Fibroblast of the aortic adventitia (primary cell): ENCODE measurements at regions not wholly inside any gene's neighbourhood (a gene's known extent, or its start where the extent isn't known, plus 50 kb on each side); places are given as distances from the start of the nearest gene placed in this dataset.
"Not testable (repeated sequence)": the region's sequence is repeated elsewhere in the genome, so short reads cannot be mapped to it uniquely, and the experiment has no call there.

ENCODE experiments used
- DNase-seq: peaks from one replicate; pipeline ENCODE4 v3.0.0-alpha.2; 2010; ENCODE audit warnings: low read depth
- H3K4me3 ChIP-seq: 2 replicates; pipeline ENCODE4 v1.5.1; 2011; ENCODE audit warnings: low read depth, mild to moderate bottlenecking, control low read depth, low read length, moderate library complexity
- CTCF ChIP-seq: IDR thresholded peaks from 2 replicates; pipeline ENCODE4 v1.5.1; 2011; ENCODE audit warnings: mild to moderate bottlenecking, low read length, control low read depth, inconsistent platforms; ENCODE audit not compliant: insufficient read depth

GRCh38 chr6:8814440-8815000 is 379.2 kb upstream of the SLC35B3 start:
- no peak for DNase-seq
- H3K4me3 ChIP-seq = no peak overlapping the region
- TF ChIP-seq CTCF = no peak

- no peak overlapping the region for H3K4me3 ChIP-seq
- TF ChIP-seq CTCF = no peak
- no peak for DNase-seq
Measured at GRCh38 chr6:8810325-8810724, 375.0 kb upstream of the SLC35B3 start.

GRCh38 chr6:8809662-8810061 is 374.3 kb upstream of the SLC35B3 start:
- no peak for DNase-seq
- TF ChIP-seq CTCF = no peak
- H3K4me3 ChIP-seq = no peak overlapping the region

GRCh38 chr6:8803181-8803760 is 367.9 kb upstream of the SLC35B3 start:
- no peak for DNase-seq
- TF ChIP-seq CTCF = no peak
- H3K4me3 ChIP-seq = no peak overlapping the region

GRCh38 chr6:8802397-8802796 is 367.1 kb upstream of the SLC35B3 start:
- not testable (repeated sequence) for DNase-seq, H3K4me3 ChIP-seq

GRCh38 chr6:8794420-8794819 is 359.1 kb upstream of the SLC35B3 start:
- no peak for TF ChIP-seq CTCF
- no peak overlapping the region for H3K4me3 ChIP-seq
- DNase-seq = no peak

- no peak overlapping the region for H3K4me3 ChIP-seq
- DNase-seq = no peak
- no peak for TF ChIP-seq CTCF
Measured at GRCh38 chr6:8789878-8790277, 354.5 kb upstream of the SLC35B3 start.
